ENCODE measurements at regions not wholly inside any gene's neighbourhood (a gene's known extent, or its start where the extent isn't known, plus 50 kb on each side); places are given as distances from the start of the nearest gene placed in this dataset.
"Not testable (repeated sequence)": the region's sequence is repeated elsewhere in the genome, so short reads cannot be mapped to it uniquely, and the experiment has no call there.

DNA sequence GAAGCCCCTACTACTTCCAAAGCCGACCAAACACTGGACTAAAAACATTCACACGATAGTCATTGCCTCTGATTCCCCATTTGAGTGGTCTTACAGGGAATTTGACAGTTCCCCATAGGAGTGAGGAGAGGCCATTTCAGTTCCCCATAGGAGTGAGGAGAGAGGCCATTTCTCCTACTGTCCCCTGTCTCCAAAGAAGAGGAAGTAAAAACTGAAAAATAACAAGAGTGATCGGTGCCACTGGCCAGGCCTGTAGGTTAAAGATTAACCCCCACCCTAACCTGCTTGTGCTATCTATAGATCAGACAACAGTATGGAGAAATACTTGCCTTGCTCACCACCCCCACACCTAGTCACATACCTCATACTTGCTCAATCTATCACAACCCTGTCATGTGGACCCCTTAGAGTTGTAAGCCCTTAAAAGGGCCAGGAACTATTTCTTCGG is 204.0 kb upstream of the MOCS1 start:
- 0 out of 2 replicates have a peak, but pooled peaks cover 11% of the 10 kb centered on the region for H3K9me3 ChIP-seq (ENCODE audit: insufficient read depth, low read length)
- peaks cover 62% of the 10 kb centered on the region for H3K4me1 ChIP-seq (ENCODE audit: low read length)
- peak overlapping the region; percentile 79 for H3K4me2 ChIP-seq (ENCODE audit: low read length)
- H3K9ac ChIP-seq (ENCODE audit: low read length) = peak overlapping the region; percentile 78
- H3K36me3 ChIP-seq (replicated peaks; ENCODE audit: low read depth, low read length) = peaks cover 45% of the 10 kb centered on the region
- no peak for TF ChIP-seq CTCF (IDR thresholded peaks at IDR 0.05; ENCODE audit: low read depth, low read length)
- TF ChIP-seq EZH2phosphoT487 (IDR thresholded peaks at IDR 0.05; ENCODE audit: low read depth) = no peak
- H3K4me3 ChIP-seq (ENCODE audit: low read length) = peak overlapping the region; percentile 58
- peaks cover 8% of the 10 kb centered on the region; the same call in 1 of the 2 replicates for H3K79me2 ChIP-seq (ENCODE audit: low read length)
- H3K27ac ChIP-seq (ENCODE audit: low read length) = peak overlapping the region; percentile 92
- no peaks in the 10 kb centered on the region for H3K27me3 ChIP-seq (ENCODE audit: low read depth, low read length)
- no peaks in the 10 kb centered on the region for H4K20me1 ChIP-seq (ENCODE audit: insufficient read depth, low read length)
- H2AFZ ChIP-seq (ENCODE audit: low read depth, low read length) = peak overlapping the region; percentile 48

- TF ChIP-seq EZH2phosphoT487 (IDR thresholded peaks at IDR 0.05; ENCODE audit: low read depth) (no peak), CTCF (IDR thresholded peaks at IDR 0.05; ENCODE audit: low read depth, low read length) (no peak)
- Histone ChIP-seq H3K9me3 (ENCODE audit: insufficient read depth, low read length) (no peaks in the 10 kb centered on the region), H3K4me3 (ENCODE audit: low read length) (no peak overlapping the region), H3K27ac (ENCODE audit: low read length) (peak overlapping the region; percentile 7), H4K20me1 (ENCODE audit: insufficient read depth, low read length) (no peaks in the 10 kb centered on the region), H3K36me3 (replicated peaks; ENCODE audit: low read depth, low read length) (peaks cover 19% of the 10 kb centered on the region), H3K9ac (ENCODE audit: low read length) (no peak overlapping the region), H3K4me1 (ENCODE audit: low read length) (peaks cover 50% of the 10 kb centered on the region), H3K79me2 (ENCODE audit: low read length) (peaks cover 8% of the 10 kb centered on the region; the same call in 1 of the 2 replicates), H3K4me2 (ENCODE audit: low read length) (no peak overlapping the region), H3K27me3 (ENCODE audit: low read depth, low read length) (no peaks in the 10 kb centered on the region), H2AFZ (ENCODE audit: low read depth, low read length) (no peak overlapping the region; the same call in 1 of the 2 replicates)
These were observed 201.3 kb upstream of the MOCS1 start for GRCh38 chr6:40135491-40136072.

- H3K79me2 ChIP-seq (ENCODE audit: low read length); H3K27me3 ChIP-seq (ENCODE audit: low read depth, low read length); H3K4me3 ChIP-seq (ENCODE audit: low read length); H3K9ac ChIP-seq (ENCODE audit: low read length); H3K4me2 ChIP-seq (ENCODE audit: low read length); H4K20me1 ChIP-seq (ENCODE audit: insufficient read depth, low read length); H2AFZ ChIP-seq (ENCODE audit: low read depth, low read length); H3K9me3 ChIP-seq (ENCODE audit: insufficient read depth, low read length); H3K27ac ChIP-seq (ENCODE audit: low read length): not testable (repeated sequence)
- Histone ChIP-seq H3K4me1 (ENCODE audit: low read length) (peaks cover 34% of the 10 kb centered on the region), H3K36me3 (replicated peaks; ENCODE audit: low read depth, low read length) (peaks cover 11% of the 10 kb centered on the region)
These were observed 199.7 kb upstream of the MOCS1 start for GRCh38 chr6:40133981-40134380.

DNA sequence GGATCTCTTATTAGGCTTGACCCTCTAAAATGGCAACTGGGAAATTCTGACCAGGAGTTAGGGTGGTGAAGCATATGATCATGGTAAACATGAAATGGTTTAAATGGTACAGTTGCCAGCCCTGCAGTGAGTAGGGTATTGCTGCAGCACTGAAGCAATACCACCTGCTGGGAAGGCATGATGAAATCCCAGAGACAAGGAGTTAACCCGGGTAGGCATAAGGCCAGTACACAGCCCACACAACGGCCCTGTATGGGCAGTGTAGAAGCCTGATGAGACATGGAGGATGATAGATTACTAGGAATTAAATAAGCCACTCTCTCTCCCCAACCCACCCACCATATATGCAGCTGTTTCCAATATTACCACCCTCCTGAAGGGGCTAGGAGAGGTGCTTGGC is 197.4 kb upstream of the MOCS1 start:
- no peaks in the 10 kb centered on the region for H3K79me2 ChIP-seq (ENCODE audit: low read length)
- no peaks in the 10 kb centered on the region for H4K20me1 ChIP-seq (ENCODE audit: insufficient read depth, low read length)
- no peak overlapping the region for H3K4me2 ChIP-seq (ENCODE audit: low read length)
- peaks cover 7% of the 10 kb centered on the region for H3K36me3 ChIP-seq (replicated peaks; ENCODE audit: low read depth, low read length)
- no peak overlapping the region for H3K4me3 ChIP-seq (ENCODE audit: low read length)
- TF ChIP-seq EZH2phosphoT487 (IDR thresholded peaks at IDR 0.05; ENCODE audit: low read depth) (no peak), CTCF (IDR thresholded peaks at IDR 0.05; ENCODE audit: low read depth, low read length) (no peak)
- no peak overlapping the region for H2AFZ ChIP-seq (ENCODE audit: low read depth, low read length)
- H3K9ac ChIP-seq (ENCODE audit: low read length) = no peak overlapping the region
- no peaks in the 10 kb centered on the region for H3K9me3 ChIP-seq (ENCODE audit: insufficient read depth, low read length)
- H3K4me1 ChIP-seq (ENCODE audit: low read length) = peaks cover 13% of the 10 kb centered on the region
- no peak overlapping the region for H3K27ac ChIP-seq (ENCODE audit: low read length)
- no peaks in the 10 kb centered on the region for H3K27me3 ChIP-seq (ENCODE audit: low read depth, low read length)
